Astrocyte (in vitro differentiated cells and primary cell): ENCODE measurements at regions not wholly inside any gene's neighbourhood (a gene's known extent, or its start where the extent isn't known, plus 50 kb on each side); places are given as distances from the start of the nearest gene placed in this dataset.

Experiments
- DNase-seq: peaks from one replicate; pipeline ENCODE4 v3.0.0-alpha.2; 2010; ENCODE audit warnings: low read depth
- FAIRE-seq: peaks from 2 replicates; lab custom pipeline; 2011; peaks lifted over from hg19 to GRCh38; lab: Jason Lieb, UNC
- H2AFZ ChIP-seq: 2 replicates; pipeline ENCODE4 v1.6.0; 2012; ENCODE audit warnings: low read depth, low read length, inconsistent platforms
- H3K27ac ChIP-seq: 2 replicates; pipeline ENCODE4 v1.5.1; 2011; ENCODE audit warnings: low read depth, low read length, inconsistent platforms
- H3K27me3 ChIP-seq: 2 replicates; pipeline ENCODE4 v1.6.0; 2011; ENCODE audit warnings: low read length, inconsistent platforms; ENCODE audit not compliant: insufficient read depth
- H3K36me3 ChIP-seq: 2 replicates; pipeline ENCODE4 v1.5.1; 2011; ENCODE audit warnings: low read length, inconsistent platforms; ENCODE audit not compliant: insufficient read depth
- H3K4me1 ChIP-seq: 2 replicates; pipeline ENCODE4 v1.5.1; 2011; ENCODE audit warnings: low read length, inconsistent platforms; ENCODE audit not compliant: insufficient read depth
- H3K4me2 ChIP-seq: 2 replicates; pipeline ENCODE4 v1.6.0; 2012; ENCODE audit warnings: low read length, inconsistent platforms
- H3K4me3 ChIP-seq: 2 replicates; pipeline ENCODE4 v1.5.1; 2011; ENCODE audit warnings: low read depth, mild to moderate bottlenecking, low read length, inconsistent platforms; ENCODE audit not compliant: insufficient read depth
- H3K79me2 ChIP-seq: 2 replicates; pipeline ENCODE4 v1.6.0; 2012; ENCODE audit warnings: mild to moderate bottlenecking, low read length, inconsistent platforms; ENCODE audit not compliant: insufficient read depth
- H3K9ac ChIP-seq: 2 replicates; pipeline ENCODE4 v1.6.0; 2012; ENCODE audit warnings: mild to moderate bottlenecking, low read length, inconsistent platforms
- H3K9me3 ChIP-seq: 2 replicates; pipeline ENCODE4 v1.5.1; 2012; ENCODE audit warnings: low read depth, mild to moderate bottlenecking, low read length, inconsistent platforms; ENCODE audit not compliant: insufficient read depth
- H4K20me1 ChIP-seq: 2 replicates; pipeline ENCODE4 v1.6.0; 2012; ENCODE audit warnings: low read length, inconsistent platforms; ENCODE audit not compliant: insufficient read depth
- H3K27ac Mint-ChIP-seq: one replicate; pipeline ENCODE4 v1.8.0; 2021; ENCODE audit warnings: mild to moderate bottlenecking, mixed read lengths; ENCODE audit not compliant: unreplicated experiment
- H3K27me3 Mint-ChIP-seq: one replicate; pipeline ENCODE4 v1.8.0; 2021; ENCODE audit warnings: low read depth, mixed read lengths; ENCODE audit not compliant: unreplicated experiment
- H3K36me3 Mint-ChIP-seq: one replicate; pipeline ENCODE4 v1.8.0; 2021; ENCODE audit warnings: low read depth, mixed read lengths; ENCODE audit not compliant: unreplicated experiment
- H3K4me1 Mint-ChIP-seq: one replicate; pipeline ENCODE4 v1.8.0; 2021; ENCODE audit warnings: low read depth, mixed read lengths; ENCODE audit not compliant: unreplicated experiment
- H3K4me3 Mint-ChIP-seq: one replicate; pipeline ENCODE4 v1.8.0; 2021; ENCODE audit warnings: mild to moderate bottlenecking, moderate library complexity, mixed read lengths; ENCODE audit not compliant: unreplicated experiment
- H3K9me3 Mint-ChIP-seq: one replicate; pipeline ENCODE4 v1.8.0; 2021; ENCODE audit warnings: mild to moderate bottlenecking, mixed read lengths; ENCODE audit not compliant: unreplicated experiment
- EZH2 ChIP-seq: IDR thresholded peaks from 2 replicates; pipeline ENCODE4 v1.6.1; 2012; ENCODE audit warnings: mild to moderate bottlenecking, low read length, inconsistent platforms; ENCODE audit not compliant: insufficient read depth
- TF ChIP-seq, protein P1 (sequence below): IDR thresholded peaks from 2 replicates; pipeline ENCODE4 v1.5.1; 2011; ENCODE audit warnings: low read depth, mild to moderate bottlenecking, inconsistent platforms, low read length, moderate library complexity; ENCODE audit not compliant: insufficient read depth

GRCh38 chr9:103991698-103992097 is 102.4 kb upstream of the SMC2 start:
- H3K9me3 ChIP-seq, result no peaks in the 10 kb centered on the region
- H3K4me1 ChIP-seq, result no peaks in the 10 kb centered on the region
- H3K27me3 Mint-ChIP-seq, result no peaks in the 10 kb centered on the region
- no peak overlapping the region for H2AFZ ChIP-seq
- H3K4me1 Mint-ChIP-seq, result no peaks in the 10 kb centered on the region
- H4K20me1 ChIP-seq, result no peaks in the 10 kb centered on the region
- H3K27me3 ChIP-seq, result no peaks in the 10 kb centered on the region
- H3K27ac ChIP-seq, result no peak overlapping the region
- H3K9me3 Mint-ChIP-seq, result no peaks in the 10 kb centered on the region
- H3K9ac ChIP-seq, result no peak overlapping the region
- no peaks in the 10 kb centered on the region for H3K36me3 ChIP-seq
- no peak for FAIRE-seq
- no peak overlapping the region for H3K27ac Mint-ChIP-seq
- no peak for TF ChIP-seq EZH2
- TF ChIP-seq, protein P1, sequence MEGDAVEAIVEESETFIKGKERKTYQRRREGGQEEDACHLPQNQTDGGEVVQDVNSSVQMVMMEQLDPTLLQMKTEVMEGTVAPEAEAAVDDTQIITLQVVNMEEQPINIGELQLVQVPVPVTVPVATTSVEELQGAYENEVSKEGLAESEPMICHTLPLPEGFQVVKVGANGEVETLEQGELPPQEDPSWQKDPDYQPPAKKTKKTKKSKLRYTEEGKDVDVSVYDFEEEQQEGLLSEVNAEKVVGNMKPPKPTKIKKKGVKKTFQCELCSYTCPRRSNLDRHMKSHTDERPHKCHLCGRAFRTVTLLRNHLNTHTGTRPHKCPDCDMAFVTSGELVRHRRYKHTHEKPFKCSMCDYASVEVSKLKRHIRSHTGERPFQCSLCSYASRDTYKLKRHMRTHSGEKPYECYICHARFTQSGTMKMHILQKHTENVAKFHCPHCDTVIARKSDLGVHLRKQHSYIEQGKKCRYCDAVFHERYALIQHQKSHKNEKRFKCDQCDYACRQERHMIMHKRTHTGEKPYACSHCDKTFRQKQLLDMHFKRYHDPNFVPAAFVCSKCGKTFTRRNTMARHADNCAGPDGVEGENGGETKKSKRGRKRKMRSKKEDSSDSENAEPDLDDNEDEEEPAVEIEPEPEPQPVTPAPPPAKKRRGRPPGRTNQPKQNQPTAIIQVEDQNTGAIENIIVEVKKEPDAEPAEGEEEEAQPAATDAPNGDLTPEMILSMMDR, result no peak
- DNase-seq, result no peak
- H3K4me3 ChIP-seq, result no peak overlapping the region
- H3K79me2 ChIP-seq, result no peaks in the 10 kb centered on the region
- no peak overlapping the region for H3K4me2 ChIP-seq
- H3K36me3 Mint-ChIP-seq, result no peaks in the 10 kb centered on the region
- no peak overlapping the region for H3K4me3 Mint-ChIP-seq

GRCh38 chr9:103992938-103993579 is 101.0 kb upstream of the SMC2 start:
- no peaks in the 10 kb centered on the region for H3K9me3 Mint-ChIP-seq
- no peaks in the 10 kb centered on the region for H3K36me3 Mint-ChIP-seq
- H4K20me1 ChIP-seq, result no peaks in the 10 kb centered on the region
- no peak overlapping the region for H3K27ac ChIP-seq
- no peak overlapping the region for H2AFZ ChIP-seq
- no peak for FAIRE-seq
- H3K4me3 ChIP-seq, result no peak overlapping the region
- no peak for DNase-seq
- H3K79me2 ChIP-seq, result no peaks in the 10 kb centered on the region
- no peak overlapping the region for H3K9ac ChIP-seq
- no peaks in the 10 kb centered on the region for H3K4me1 Mint-ChIP-seq
- H3K4me3 Mint-ChIP-seq, result no peak overlapping the region
- no peaks in the 10 kb centered on the region for H3K9me3 ChIP-seq
- no peaks in the 10 kb centered on the region for H3K4me1 ChIP-seq
- H3K27me3 Mint-ChIP-seq, result no peaks in the 10 kb centered on the region
- H3K27me3 ChIP-seq, result no peaks in the 10 kb centered on the region
- no peaks in the 10 kb centered on the region for H3K36me3 ChIP-seq
- H3K4me2 ChIP-seq, result no peak overlapping the region
- H3K27ac Mint-ChIP-seq, result no peak overlapping the region
- TF ChIP-seq EZH2, result no peak
- TF ChIP-seq, protein P1, result no peak

DNA sequence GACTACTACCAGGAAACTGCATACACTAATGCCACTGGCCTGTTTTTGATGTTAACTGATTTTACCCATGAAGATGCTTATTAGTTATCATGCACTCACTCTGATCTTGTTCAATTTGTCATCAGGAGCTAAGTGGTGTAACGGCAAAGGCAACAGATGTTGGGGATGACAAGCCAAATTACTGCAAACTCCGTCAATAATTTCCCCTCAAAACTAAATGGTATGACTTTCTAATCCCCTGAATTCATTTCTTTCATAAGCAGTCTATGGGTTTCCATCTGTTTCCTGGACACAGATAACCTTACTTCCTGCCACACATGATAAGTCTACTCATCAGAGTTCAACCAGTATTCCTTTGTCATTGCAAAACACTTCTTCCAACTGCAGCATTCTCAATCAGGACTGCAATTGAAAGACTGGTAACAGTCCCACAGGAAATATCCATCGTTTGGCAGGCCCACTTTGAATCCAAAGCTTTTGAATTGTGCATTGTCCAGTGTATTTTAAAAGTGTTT is 96.2 kb upstream of the SMC2 start:
- Mint-ChIP-seq H3K4me3 (no peak overlapping the region), H3K27ac (no peak overlapping the region), H3K27me3 (no peaks in the 10 kb centered on the region), H3K9me3 (no peaks in the 10 kb centered on the region), H3K36me3 (no peaks in the 10 kb centered on the region), H3K4me1 (no peaks in the 10 kb centered on the region)
- Histone ChIP-seq H3K79me2 (no peaks in the 10 kb centered on the region), H3K4me1 (no peaks in the 10 kb centered on the region), H3K27ac (no peak overlapping the region), H3K27me3 (no peaks in the 10 kb centered on the region), H4K20me1 (no peaks in the 10 kb centered on the region), H3K9me3 (no peaks in the 10 kb centered on the region), H3K36me3 (no peaks in the 10 kb centered on the region), H3K4me3 (no peak overlapping the region), H2AFZ (no peak overlapping the region), H3K4me2 (no peak overlapping the region), H3K9ac (no peak overlapping the region)
- no peak for FAIRE-seq
- no peak for TF ChIP-seq EZH2
- TF ChIP-seq, protein P1, result no peak
- no peak for DNase-seq
